AG09309 (cell line): ENCODE measurements at regions not wholly inside any gene's neighbourhood (a gene's known extent, or its start where the extent isn't known, plus 50 kb on each side); places are given as distances from the start of the nearest gene placed in this dataset.
A peak's percentile ranks its signal among the peaks of the same experiment; 100 is the strongest.

Source experiments
- DNase-seq: peaks from one replicate; pipeline ENCODE4 v3.0.0-alpha.2; 2010; ENCODE audit warnings: low read depth
- H3K4me3 ChIP-seq: 2 replicates; pipeline ENCODE4 v1.5.1; 2011; ENCODE audit warnings: mild to moderate bottlenecking, low read depth, low read length, moderate library complexity; ENCODE audit not compliant: control insufficient read depth
- CTCF ChIP-seq: IDR thresholded peaks from 2 replicates; pipeline ENCODE4 v1.5.1; 2011; ENCODE audit warnings: mild to moderate bottlenecking, low read depth, low read length, inconsistent platforms; ENCODE audit not compliant: insufficient read depth, control insufficient read depth; ENCODE audit errors: missing control alignments

GRCh38 chr2:12096788-12097449 is 350.5 kb downstream of the LPIN1 start:
- H3K4me3 ChIP-seq = no peak overlapping the region
- no peak for DNase-seq
- no peak for TF ChIP-seq CTCF

GRCh38 chr2:12097859-12098258 is 351.4 kb downstream of the LPIN1 start:
- no peak for TF ChIP-seq CTCF
- DNase-seq = no peak
- H3K4me3 ChIP-seq = no peak overlapping the region

GRCh38 chr2:12099374-12099773 is 352.9 kb downstream of the LPIN1 start:
- TF ChIP-seq CTCF = no peak
- DNase-seq = no peak
- no peak overlapping the region for H3K4me3 ChIP-seq

- DNase-seq = no peak
- no peak for TF ChIP-seq CTCF
- no peak overlapping the region for H3K4me3 ChIP-seq
Observed at GRCh38 chr2:12102679-12103078, 356.2 kb downstream of the LPIN1 start.

GRCh38 chr2:12105180-12105579 is 358.7 kb downstream of the LPIN1 start:
- H3K4me3 ChIP-seq = no peak overlapping the region
- DNase-seq = no peak
- TF ChIP-seq CTCF = no peak

GRCh38 chr2:12106440-12107080 is 360.1 kb downstream of the LPIN1 start:
- DNase-seq = peak; percentile 91
- TF ChIP-seq CTCF = no peak
- H3K4me3 ChIP-seq = no peak overlapping the region

GRCh38 chr2:12107321-12107720 is 360.9 kb downstream of the LPIN1 start:
- no peak for DNase-seq
- TF ChIP-seq CTCF = no peak
- no peak overlapping the region for H3K4me3 ChIP-seq
